ENCODE measurements at regions not wholly inside any gene's neighbourhood (a gene's known extent, or its start where the extent isn't known, plus 50 kb on each side); places are given as distances from the start of the nearest gene placed in this dataset.
"Not testable (repeated sequence)": the region's sequence is repeated elsewhere in the genome, so short reads cannot be mapped to it uniquely, and the experiment has no call there.

DNA sequence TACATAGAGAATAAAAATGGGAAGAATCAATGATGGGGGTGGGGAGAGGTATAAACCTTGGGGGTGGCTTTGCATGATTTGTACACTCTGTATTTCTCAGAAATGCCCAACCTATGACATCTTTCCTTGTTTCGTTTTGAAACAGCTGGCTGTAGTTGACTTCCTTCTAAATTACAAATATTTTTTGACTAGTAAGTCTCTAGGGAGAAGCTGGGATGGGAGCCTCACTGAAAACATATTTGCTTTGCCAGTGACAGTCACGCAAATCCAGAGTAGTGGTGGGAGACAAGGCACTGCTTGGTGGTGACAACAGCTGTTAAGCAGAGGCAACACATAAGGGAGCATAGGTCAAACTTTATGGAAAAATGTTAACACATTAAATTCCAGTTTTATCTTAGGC, 440.5 kb downstream of the SEMA3D start:
- POLR2A ChIA-PET: no interaction called here
- CTCF ChIA-PET: no interaction called here

DNA sequence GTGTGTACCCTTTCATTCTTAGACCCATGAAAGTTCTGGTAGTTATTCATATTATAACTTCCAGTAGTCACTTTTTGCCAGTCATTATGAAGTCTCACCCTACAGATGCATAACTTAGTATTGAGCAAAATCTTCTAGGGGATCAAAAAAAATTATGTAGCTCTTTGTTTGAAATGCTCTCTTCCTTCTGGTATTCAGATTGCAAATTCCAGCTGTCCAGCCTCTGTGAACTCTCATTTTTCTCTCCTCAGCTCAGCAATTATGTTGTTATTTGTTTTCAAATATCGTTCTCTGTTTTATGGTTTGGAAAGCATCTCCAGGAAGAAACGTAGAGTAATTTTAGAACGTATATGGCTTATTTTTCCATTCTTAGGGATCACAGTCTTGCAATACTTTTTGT, 442.5 kb downstream of the SEMA3D start:
- ChIA-PET CTCF (no interaction called here), POLR2A (no interaction called here)

DNA sequence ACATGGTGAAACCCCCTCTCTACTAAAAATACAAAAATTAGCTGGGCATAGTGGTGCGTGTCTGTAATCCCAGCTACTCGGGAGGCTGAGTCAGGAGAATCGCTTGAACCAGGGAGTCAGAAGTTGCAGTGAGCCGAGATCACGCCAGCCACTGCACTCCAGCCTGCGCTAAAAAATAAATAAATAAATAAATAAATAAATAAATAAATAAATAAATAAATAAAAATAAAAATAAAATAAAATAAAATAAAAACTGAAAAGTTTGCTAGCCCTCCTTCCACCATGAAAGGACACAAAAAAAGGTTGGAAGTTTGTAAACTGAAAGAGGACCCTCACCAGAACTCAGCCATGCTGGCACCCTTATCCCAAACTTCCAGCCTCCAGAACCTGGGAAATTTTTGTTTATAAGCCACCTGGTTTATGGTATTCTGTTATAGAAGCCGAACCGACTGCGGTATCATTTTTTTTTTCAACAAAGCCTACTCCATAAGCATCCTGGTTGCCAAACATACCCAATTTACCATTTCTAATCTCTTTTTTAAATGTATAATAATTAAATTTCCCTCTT, 448.2 kb downstream of the SEMA3D start:
- POLR2A ChIA-PET: no interaction called here
- CTCF ChIA-PET: no interaction called here

DNA sequence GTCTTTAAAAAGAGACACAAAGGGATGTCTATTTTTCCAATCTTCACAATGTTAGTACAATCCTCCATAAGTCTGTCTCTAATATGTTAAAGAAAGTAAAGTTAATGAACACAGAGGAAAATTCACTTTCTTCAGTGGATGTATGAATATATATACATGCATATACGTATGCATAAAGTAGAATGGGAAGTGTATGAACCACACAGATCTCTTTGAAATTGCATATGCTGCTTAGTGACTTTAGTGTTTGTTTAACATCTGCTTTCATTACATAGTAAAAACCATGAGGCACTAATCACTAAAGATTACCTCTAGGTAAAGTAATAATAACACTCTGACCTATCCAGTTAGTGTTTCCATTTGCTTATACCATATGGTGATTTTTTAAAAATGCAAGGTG, 451.2 kb downstream of the SEMA3D start:
- ChIA-PET CTCF (no interaction called here), POLR2A (no interaction called here)

DNA sequence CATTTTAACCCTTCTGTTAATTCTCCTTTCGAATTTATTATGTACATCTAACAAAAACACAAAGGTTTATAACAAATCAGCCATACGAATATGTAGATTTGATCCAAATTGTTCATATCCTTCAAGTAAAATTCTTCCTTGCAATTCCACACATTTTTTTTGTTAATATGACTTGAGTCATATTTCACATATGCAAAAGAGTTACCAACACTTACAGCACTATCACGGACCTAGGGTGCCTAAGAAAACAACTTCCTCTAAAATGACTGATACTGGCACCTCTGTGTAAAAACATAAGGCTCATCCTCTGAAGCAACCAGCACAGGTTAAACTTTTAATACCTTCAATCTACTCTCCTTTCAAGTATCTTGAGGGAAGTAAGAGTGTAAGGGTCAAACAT, 451.8 kb downstream of the SEMA3D start:
- ChIA-PET CTCF (no interaction called here), POLR2A (no interaction called here)

DNA sequence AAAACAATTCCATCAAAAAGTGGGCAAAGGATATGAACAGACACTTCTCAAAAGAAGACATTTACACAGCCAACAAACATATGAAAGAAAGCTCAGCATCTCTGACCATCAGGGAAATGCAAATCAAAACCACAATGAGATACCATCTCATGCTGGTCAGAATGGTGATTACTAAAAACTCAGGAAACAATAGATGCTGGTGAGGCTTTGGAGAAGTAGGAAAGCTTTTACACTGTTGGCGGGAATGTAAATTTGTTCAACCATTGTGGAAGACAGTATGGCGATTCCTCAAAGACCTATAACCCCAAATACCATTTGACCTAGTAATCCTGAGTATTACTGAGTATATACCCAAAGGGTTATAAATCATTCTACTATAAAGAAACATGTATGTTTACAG, 452.9 kb downstream of the SEMA3D start:
- CTCF ChIA-PET, POLR2A ChIA-PET: not testable (repeated sequence)

DNA sequence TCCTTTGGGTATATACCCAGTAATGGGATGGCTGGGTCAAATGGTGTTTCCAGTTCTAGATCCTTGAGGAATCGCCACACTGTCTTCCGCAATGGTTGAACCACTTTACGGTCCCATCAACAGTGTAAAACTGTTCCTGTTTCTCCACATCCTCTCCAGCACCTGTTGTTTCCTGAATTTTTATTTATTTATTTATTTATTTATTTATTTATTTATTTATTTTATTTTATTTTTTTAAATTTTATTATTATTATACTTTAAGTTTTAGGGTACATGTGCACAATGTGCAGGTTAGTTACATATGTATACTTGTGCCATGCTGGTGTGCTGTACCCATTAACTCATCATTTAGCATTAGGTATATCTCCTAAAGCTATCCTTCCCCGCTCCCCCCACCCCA, 456.0 kb downstream of the SEMA3D start:
- CTCF ChIA-PET, POLR2A ChIA-PET: not testable (repeated sequence)

DNA sequence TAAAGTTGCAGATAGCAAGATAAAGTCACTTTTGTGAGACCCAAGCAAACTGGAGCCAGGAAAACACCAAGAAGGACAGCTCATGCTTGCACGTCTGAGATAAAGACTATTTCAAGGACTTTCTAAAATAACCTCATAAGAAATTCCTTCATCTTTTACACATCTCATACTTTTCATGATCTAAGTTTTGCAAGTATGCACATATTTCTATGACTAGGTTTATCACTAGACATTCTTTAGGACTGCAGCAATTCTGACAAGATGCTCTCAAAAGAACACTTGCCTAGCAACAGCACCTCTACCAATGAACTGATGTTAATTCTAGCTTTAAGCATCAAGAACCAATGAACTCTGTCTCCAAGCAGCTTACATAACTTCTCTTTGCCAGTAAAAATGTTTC, 457.6 kb downstream of the SEMA3D start:
- CTCF ChIA-PET: no interaction called here
- POLR2A ChIA-PET: no interaction called here

DNA sequence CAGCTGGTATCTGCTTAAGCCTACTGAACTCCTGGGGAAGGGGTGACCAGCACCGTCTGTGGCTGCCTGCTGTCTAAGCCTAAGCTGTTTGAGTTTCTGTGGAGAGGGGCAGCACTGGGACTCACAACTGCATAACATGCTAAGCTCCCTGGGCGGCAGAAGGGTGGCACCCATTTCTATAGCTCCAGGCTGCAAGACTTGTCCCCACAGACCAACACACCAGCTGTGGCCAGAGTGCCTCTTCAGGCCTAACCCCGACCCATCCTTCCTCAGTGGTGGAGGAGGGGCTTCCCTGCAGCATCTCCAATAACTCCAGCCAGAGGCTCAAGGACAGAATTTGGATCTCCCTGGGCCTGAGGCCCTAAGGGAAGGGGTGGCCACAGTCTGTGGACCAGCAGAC, 464.1 kb downstream of the SEMA3D start:
- ChIA-PET POLR2A (no interaction called here), CTCF (no interaction called here)

DNA sequence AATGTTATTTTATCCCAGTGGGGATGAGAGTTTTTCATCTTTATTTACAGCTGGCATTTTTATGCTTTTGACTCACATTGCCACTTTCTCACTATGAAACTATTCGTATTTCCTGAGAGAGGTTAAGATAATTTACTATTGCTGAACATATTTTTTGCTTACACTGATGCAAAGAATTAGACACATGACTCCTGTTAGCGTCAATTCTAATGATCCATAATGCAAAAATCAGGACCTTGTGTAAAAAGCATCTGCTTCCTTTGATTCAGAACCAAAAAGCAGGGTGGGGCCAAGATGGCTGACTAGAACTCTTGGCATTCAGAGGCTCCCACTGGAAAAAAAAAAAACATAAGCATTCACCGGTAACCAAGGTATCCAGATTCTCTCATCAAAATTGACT, 464.8 kb downstream of the SEMA3D start:
- CTCF ChIA-PET: no interaction called here
- POLR2A ChIA-PET: no interaction called here

DNA sequence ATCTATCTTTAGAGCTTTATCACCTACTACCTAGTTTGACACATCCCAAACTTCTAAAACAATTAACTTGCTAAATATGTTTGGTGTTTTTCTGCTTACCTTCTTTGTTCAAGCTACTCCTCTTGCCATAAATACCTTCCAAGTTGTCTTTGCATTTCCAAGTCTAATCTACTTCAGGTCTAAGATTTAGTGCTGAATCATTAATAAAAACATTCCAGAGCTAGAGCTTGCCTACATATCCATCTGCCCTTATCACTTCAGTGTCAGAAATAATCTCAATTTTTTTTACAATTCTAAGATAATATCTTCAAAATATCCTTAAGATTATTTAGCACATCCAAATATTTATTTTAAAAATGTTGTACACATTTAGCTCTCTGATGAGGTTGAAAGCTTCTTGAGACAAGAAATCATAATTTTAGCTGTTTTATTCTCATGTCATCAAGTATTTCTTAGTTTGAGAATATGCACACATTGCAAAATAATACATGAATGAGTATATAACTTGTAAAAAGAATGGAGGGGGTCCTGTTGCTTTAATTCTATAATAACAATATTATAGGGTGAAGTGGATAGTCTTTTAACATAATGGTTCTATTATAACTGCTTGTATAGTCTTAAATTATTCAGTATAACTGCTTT, 466.3 kb downstream of the SEMA3D start:
- CTCF ChIA-PET: no interaction called here

DNA sequence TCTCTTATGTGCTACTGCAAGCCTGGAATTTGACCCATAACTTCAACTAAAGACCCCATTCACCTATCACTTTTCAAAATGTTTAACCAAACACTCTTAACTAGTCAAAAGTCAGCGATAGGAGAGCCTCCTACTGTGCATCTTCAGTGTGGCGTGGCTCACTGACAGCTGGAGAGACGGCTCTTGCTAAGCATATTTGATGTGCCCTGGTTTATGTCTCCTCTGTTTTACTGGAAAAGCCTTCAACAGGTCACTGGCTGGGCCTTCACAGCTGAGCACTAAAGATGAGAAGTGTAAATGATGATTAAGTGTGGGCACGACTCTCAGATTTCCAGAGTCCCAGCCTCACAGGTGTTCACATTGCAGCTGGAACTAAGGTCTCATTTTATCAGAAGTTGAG, 472.1 kb downstream of the SEMA3D start:
- ChIA-PET CTCF (no interaction called here), POLR2A (no interaction called here)

More for the DNA sequence above, 466.3 kb downstream of the SEMA3D start:
- POLR2A ChIA-PET: no interaction called here

DNA sequence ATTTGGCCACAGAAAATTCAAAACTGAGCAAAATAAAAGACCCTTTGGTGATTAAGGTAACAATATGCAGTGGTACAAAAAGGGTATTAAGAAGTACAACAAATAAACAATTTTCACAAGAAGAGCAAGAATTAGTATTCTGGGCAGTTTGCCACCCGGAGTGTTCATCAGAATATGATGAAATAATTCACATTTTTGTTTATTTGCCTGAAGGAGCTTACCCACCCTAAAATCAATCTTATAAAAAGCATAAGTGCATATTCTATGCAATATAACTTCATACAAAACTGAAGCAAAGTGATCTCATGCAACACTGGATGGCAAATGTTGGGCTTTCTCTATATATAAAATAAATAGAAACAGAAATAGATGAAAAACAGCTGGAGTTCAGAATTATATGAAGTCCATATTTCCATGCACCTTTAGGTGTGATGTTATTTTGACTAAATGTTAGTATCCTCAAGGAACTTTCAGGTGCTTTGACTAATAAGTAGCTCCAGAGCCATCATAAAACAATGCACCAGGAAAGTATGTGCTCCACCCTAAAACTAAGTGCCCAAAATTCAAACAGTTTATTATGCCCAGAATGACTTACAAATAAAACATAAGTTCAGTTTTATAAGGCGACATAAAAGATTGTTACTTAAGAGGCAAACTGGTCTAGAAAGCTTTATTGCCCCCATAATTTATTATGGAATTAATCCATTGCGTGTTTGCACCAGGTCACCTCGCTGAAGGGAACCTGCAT, 474.3 kb downstream of the SEMA3D start:
- ChIA-PET POLR2A (no interaction called here), CTCF (no interaction called here)

DNA sequence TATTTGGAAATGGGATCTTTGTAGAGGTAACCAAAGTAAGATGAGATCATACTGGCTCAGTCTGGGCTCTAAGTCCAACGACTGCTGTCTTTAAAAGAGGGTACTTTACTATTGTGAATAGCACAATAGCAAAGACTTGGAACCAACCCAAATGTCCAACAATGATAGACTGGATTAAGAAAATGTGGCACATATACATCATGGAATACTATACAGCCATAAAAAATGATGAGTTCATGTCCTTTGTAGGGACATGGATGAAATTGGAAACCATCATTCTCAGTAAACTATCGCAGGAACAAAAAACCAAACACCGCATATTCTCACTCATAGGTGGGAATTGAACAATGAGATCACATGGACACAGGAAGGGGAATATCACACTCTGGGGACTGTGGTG, 476.3 kb downstream of the SEMA3D start:
- POLR2A ChIA-PET, CTCF ChIA-PET: not testable (repeated sequence)

DNA sequence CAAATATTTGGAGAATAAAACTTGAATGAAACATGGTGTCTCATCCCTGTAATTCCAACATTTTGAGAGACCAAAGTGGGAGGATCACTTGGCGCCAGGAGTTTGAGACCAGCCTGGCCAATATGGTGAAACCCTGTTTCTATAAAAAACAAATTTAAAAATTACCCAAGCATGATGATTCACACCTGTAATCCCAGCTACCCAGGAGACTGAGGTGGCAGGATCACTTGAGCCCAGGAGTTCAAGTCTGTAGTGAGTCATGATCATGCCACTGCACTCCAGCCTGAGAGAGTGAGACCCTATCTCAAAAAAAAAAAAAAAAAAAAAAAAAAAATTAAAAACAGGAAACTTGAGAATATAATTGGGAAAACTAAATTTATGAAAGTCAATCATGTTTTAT, 481.1 kb downstream of the SEMA3D start:
- ChIA-PET CTCF (no interaction called here), POLR2A (no interaction called here)

DNA sequence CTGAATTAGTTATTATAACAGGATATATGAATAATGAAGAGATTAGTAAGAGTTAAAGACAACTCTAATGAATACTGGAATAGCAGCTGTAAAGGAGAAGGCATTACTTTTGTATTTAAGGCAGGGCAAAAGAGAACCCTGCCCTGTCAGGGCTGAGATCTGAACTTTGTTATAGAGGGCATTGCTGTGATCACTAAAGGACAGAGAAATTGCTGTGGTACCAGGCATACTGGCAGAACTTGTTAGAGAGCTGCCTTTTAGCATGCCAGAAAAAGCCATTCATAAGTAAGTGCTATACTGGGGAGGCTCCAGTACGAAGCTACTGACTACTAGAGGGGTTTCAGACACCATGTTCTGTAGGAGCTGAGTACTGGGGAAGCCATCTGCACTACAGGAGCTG, 481.8 kb downstream of the SEMA3D start:
- ChIA-PET CTCF (interaction anchor here (0.6 kb wide), 1 partner anchor 725 kb away, joined by 3 read pairs; no protein-coding TSS in a partner anchor), POLR2A (no interaction called here)

DNA sequence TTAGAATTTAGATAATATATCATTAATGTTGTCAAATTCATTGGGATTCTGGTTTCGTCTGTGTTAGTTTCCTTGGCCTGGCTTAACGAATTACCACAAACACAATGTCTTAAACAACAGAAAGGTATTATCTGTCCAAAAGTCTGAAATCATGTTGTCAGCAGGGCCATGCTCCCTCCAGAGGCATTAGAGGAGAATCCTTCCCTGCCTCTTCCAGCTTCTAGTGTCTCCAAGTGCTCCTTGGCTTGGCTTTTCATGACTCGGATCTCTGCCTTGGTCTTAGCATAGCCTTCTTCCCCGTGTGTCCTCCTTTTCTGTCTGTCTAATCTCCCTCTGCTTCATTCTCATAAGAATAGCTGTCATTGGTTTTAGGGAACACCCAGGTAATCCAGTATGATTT, 482.5 kb downstream of the SEMA3D start:
- CTCF ChIA-PET: interaction anchor here (0.6 kb wide), 1 partner anchor 726 kb away, joined by 3 read pairs; no protein-coding TSS in a partner anchor
- POLR2A ChIA-PET: no interaction called here

DNA sequence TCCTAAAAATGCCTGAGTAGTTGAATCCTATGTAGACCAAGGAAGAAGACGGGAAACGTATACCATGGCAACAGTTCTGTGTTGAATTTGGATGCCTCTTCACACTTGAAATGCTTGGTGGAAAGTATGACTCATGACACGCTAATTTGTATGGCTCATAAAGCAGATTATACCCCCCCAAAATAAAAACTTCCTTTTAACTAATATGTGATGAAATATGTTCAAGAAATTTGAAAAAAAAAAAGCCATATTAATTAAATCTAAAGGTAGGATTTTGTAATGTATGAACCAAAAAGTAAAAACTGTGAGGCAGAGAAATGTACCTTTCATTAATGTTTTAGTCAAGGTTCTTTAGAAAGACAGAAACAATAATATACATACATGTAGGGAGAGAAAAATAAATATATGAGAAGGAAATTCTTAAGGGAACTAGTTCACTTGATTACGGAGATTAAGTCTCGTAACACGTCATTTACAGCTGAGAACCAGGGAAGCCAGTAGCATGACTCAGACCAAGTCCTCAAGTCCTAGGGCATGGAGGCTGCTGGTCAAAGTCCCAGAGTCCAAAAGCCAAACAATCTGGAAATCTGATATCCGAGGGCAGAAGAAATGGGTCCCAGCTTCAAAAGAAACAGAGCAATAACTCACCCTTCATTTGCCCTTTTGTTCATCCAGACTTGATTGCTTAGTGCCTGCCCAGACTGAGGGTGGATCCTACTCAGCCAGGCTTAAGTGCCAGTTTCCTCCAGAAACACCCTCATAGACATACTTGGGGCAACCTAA, 485.1 kb downstream of the SEMA3D start:
- ChIA-PET POLR2A (no interaction called here), CTCF (no interaction called here)

DNA sequence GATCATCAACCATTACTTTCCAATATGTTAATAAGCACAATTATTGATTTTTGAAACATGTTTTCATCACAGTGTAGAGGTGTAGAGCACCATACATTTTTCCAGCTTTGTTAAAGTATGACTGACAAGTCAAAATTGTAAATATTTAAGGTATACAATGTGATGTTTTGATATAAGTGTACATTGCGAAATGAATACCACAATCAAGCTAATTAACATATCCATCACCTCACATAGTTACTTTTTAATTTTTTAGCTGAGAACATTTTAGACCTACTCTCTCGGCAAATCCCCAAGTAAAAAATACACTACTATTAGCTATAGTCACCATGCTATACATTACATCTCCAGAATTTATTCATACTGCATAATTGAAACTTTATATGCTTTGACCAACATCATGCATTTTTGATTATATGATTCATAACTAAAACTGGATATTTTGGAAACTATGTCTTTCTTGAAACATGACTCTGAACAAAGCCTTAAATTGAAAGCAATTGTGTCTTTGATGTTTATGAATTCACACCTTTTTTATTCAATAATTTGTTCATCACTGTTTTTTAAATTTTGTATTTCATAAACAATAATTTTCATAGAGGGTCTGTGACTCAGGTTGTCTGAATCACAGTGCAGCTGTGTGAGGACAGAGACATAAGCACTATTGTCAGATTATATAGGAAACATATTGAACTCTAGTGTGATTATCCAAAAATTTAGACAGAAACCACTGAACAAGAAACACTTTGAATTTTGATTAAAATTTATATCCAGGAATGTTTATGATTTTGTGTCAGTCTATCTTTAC, 486.1 kb downstream of the SEMA3D start:
- ChIA-PET POLR2A (no interaction called here), CTCF (no interaction called here)

DNA sequence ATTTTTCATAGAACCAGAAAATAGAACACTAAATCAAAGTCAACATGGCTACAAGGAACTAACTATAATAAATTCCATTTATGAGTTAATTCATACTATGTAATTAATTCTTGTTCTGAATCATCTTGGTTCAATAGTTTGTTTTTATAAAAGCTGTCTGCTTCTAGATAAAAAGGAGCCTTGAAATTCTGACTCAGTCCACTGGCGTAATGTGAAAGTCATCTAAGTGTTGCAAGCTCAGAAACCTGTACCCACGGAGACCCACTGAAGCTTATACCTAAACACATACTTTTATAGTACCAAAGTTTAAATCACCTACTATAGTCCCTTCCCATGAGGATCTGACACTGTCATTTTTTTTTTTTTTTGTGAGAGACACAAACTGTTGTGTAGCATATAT, 489.4 kb downstream of the SEMA3D start:
- CTCF ChIA-PET: no interaction called here
- POLR2A ChIA-PET: no interaction called here

Measured in activated CD8-positive, alpha-beta memory T cell treated with anti-CD3 and anti-CD28 coated beads for 36 hours (primary cell).